HG03025 (cell line): ENCODE measurements at regions not wholly inside any gene's neighbourhood (a gene's known extent, or its start where the extent isn't known, plus 50 kb on each side); places are given as distances from the start of the nearest gene placed in this dataset.
"Not testable (repeated sequence)": the region's sequence is repeated elsewhere in the genome, so short reads cannot be mapped to it uniquely, and the experiment has no call there.

Source experiments
- ATAC-seq: cut with Tn5 transposase; IDR thresholded peaks from one replicate; pipeline ENCODE4 v1.9.1; 2021; ENCODE audit warnings: mild to moderate bottlenecking, moderate library complexity; ENCODE audit not compliant: unreplicated experiment, low FRiP score

DNA sequence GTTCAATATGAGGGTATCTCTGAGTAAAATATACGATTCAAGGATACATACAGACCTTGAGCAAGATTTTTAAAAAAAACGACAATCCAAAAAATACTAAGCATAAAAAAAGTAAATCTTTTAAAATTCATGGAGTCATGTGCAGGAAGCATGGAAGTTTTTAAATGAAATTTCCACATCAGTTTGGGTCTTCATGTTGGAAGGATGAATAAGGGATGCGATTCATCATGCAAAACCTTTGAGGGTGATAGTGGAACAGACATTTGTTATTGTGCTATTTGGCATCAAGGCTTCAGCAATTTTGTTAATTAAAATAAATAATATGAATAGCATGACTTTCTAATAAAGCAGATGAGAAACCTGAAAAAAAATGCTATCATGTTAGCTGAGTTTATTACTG lies 815.0 kb upstream of the PCDH10 start:
- no peak for ATAC-seq

DNA sequence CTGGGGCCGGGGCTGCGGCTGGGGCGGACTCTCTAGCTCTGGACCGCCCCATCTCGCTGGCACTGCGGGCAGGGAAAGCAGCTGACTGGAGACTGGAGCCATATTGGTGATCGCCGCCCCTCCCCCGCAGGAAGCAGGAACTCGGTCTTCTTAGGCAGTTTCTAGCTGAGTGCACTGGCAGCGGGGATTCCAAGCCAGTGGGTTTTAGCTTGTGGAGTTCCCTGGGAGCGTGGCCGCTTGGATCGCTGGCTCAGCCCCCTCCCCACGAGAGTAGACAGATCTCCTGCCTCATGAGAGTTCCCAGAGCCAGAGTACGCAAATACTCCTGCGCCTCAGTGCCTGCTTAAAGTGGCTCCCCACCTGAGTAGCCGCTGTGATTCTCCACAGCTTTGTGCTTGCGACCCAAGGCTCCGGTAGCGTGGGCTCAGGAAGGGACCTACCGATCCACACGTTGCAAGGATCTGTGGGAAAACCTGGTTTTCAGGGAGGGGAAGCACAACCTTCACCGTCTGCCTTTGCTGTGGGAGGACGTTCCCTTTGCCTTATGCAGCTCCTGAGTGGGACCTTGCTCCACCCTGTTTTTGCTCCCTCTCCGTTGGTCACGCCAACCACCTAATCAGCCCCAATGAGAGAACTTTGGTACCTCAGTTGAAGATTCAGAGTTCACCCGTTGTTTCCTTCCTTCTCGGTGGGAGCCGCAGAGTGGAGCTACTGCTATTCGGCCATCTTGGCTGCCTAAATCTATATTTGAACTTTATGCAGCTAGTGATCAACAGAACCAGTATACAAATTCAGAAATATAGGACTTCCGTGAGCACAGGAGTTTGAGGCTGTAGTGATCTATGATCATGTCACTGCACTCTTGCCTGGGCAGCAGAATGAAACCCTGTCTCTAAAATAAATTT lies 803.9 kb upstream of the PCDH10 start:
- ATAC-seq = no peak

DNA sequence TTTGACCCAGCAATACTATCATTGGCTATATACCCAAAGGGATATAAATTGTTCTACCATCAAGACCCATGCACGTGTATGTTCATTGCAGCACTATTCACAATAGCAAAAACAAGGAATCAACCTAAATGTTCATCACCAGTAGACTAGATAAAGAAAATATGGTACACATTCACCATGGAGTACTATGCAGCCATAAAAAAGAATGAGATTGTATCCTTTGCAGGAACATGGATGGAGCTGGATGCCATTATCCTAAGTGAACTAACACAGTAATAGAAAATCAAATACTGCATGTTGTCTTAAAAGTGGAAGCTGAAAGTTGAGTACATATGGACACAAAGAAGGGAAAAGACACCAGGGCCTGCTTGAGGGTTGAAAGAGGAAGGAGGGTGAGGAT lies 803.1 kb upstream of the PCDH10 start:
- ATAC-seq = no peak

GRCh38 chr4:132351606-132352005 lies 797.5 kb upstream of the PCDH10 start:
- ATAC-seq = not testable (repeated sequence)

GRCh38 chr4:132382243-132382642 lies 766.9 kb upstream of the PCDH10 start:
- ATAC-seq = no peak

DNA sequence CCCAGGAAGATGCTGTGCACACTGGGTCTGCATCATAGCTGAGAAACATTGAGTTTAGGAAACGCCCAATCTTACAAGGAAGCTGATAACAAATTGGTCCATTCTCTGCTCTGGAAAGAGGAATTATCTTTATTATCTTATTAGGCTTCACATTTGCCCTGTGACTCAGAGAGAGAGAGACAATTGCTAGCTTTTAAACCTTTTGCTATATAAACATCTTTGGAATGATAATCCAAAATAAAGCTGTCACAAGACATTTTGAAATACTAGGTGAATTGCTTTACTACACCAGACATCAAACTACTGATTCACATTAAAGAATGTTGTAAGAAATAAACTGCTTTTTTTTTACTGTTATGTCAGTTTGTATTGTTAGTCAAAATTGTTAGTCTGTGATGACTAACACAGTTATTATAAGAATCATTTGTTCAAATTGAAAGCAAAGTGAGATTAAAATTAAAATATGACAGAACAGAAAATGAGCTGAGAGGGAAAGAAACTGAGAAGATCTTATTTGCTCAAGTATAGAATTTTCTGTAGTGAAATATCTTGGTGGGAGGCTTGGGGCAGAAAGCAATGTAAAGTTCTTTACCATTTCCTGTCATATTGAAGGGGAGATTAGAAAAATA lies 765.4 kb upstream of the PCDH10 start:
- ATAC-seq = no peak

- no peak for ATAC-seq
Measured at GRCh38 chr4:132384709-132385108, 764.4 kb upstream of the PCDH10 start.

DNA sequence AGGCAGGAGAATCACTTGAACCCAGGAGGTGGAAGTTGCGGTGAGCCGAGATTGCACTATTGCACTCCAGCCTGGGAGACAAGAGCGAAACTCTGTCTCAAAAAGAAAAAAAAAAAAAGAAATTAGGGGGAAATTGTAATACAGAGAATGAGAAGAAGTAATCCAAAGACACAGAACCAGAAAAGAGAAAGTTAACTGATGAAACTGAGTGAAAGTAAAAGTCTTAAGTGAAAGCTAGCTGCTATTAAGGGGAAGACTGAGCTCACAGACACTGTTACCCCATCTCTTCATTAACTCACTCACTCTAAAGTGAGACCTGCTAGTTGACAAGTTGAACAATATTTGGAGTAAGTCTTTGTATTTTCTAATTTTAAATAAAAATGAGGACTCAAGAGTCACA lies 763.0 kb upstream of the PCDH10 start:
- no peak for ATAC-seq

DNA sequence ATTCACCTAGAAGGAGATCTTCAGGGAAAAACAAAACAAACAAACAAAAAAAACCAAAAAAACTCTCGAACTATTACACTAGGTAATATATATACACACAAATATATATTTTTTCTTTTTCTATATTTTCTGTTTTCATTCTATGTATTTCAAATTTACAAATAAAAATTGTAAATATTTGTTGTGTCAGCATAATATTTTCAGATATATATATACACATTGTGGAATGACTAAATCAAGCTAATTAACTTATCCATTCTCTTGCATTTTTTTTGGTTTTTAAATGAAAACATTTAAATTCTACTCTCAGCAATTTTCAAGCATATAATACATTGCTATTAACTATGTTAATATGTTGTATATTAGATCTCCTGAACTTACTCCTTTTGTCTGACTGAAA lies 762.0 kb upstream of the PCDH10 start:
- no peak for ATAC-seq

DNA sequence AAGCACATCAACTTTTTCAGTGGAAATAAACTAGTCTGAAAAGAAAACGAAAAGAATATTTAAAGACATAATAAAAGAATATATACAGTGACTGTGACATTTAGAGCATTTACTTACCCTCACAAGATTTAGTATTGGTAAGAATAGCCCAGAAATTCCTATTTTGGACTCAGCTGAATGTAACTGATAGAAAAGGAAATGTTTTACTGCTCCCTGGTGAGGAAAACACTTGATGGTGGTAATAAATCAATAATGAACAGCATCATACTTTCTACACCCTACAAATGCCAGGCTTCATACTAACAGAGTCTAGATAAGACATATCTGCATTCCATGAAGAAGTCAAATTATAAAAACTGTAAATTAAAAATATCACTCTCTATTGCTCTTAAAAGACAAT lies 753.5 kb upstream of the PCDH10 start:
- no peak for ATAC-seq

- ATAC-seq = no peak
Measured at GRCh38 chr4:132396636-132397035, 752.5 kb upstream of the PCDH10 start.

- no peak for ATAC-seq
Measured at GRCh38 chr4:132417220-132417619, 731.9 kb upstream of the PCDH10 start.

- no peak for ATAC-seq
Measured at GRCh38 chr4:132427125-132427524, 722.0 kb upstream of the PCDH10 start.

- ATAC-seq = no peak
Measured at GRCh38 chr4:132437117-132437516, 712.0 kb upstream of the PCDH10 start.

DNA sequence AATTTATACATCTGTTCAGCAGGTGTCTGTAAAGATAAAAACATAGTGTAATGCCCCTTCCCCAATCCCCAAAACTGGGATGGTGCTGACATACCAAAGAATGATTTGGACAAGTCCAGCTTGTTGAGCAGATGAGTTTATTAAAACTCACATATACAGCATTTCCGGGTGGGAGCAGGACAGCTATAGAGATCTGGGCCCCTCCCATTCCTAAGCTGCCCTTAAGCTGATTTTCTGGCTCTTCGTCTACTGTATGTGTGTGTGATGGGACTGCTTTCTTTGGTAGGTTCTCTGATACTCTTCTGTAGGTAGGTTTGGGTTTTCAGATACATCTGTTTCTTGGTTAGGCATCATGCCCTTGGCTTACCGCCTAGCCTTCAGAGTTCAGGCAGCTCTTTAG lies 703.7 kb upstream of the PCDH10 start:
- ATAC-seq = no peak

- not testable (repeated sequence) for ATAC-seq
Measured at GRCh38 chr4:132457987-132458386, 691.1 kb upstream of the PCDH10 start.

DNA sequence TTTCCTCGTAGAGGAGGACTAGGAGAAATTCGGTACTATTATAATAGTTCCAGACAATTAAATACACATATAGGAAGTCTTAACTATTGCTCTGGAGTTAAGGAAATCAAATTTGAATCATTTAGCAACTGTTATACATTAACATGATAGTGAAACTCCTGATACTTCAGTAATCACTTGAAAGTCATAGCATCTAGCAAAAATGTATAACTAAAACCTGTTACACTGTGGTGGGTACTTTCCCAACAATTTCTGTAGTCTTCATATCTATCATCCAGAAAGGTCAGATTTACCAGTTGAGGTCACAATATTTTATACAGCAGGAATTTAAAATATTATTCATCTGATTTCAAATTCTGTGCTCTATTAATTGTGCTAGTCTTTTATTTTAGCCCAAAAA lies 669.6 kb upstream of the PCDH10 start:
- no peak for ATAC-seq

DNA sequence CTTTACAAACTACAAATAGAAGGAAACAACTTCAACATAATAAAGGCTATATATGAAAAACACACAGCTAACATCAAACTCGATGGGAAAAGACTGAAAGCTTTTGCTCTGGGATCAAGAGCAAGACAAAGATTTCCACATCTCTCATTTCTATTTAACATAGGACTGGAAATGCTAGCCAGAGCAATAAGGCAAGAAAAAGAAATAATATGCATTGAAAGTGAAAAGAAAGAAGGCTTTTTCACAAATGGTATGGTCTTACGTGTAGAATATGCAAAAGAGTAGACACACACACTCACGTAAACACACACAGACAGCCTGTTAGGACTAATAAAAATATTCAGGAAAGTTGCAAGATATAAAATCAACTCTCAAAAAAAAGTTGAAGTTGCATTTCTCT lies 660.5 kb upstream of the PCDH10 start:
- ATAC-seq = no peak

DNA sequence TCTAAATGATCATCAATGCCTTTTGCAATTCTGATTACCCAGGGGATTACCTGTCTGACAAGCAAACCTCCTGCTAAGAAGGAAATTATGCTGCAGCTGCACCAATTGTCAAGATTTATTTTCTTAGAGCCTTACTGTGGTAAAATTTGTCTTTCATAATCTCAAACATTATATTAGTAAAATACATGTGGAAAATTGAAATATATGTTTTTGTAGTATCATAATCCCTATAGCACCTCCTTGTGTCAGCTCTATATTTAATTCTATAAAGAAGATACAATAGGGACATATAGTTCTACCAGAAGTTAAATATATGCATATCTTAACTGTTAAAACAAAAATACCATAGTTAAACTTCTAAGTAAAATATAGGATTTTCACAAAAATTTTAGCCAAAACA lies 655.6 kb upstream of the PCDH10 start:
- ATAC-seq = no peak

DNA sequence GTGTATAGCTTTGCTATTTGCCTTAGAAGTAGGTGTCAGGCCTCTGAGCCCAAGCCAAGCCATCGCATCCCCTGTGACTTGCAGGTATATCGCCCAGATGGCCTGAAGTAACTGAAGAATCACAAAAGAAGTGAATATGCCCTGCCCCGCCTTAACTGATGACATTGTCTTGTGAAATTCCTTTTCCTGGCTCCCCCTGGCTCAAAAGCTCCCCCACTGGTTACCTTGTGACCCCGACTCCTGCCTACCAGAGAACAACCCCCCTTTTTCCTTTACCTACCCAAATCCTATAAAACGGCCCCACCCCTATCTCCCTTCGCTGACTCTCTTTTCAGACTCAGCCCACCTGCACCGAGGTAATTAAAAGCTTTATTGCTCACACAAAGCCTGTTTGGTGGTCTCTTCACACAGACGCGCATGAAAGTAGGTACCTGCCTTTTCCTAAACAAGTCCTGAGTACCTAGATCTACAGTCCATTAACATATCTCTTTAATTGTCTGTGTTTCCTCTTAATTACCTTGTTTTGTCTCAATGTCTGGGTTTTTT lies 653.8 kb upstream of the PCDH10 start:
- not testable (repeated sequence) for ATAC-seq

DNA sequence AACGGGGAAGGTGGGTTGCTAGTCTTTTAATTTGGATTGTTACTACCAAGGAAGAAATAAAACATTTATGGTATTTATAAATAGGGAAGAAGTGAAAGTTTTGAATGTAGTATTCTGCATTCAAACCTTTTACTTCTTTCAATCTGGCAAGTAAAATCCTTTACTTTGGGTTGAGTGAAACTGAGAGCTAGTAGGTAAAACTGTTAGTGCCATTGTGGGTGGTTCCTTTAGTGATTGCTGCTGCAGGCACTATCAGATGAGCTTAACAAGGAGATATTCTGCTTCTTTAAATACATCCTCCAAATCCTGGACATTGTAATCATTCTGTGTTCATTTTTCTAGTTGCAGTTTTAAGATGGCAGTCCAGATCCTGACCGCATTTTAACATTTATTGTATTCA lies 650.9 kb upstream of the PCDH10 start:
- ATAC-seq = no peak

- no peak for ATAC-seq
Measured at GRCh38 chr4:132502096-132502552, 647.0 kb upstream of the PCDH10 start.
